Psoas muscle (tissue), 7 donors: ENCODE measurements at regions not wholly inside any gene's neighbourhood (a gene's known extent, or its start where the extent isn't known, plus 50 kb on each side); places are given as distances from the start of the nearest gene placed in this dataset.

ENCODE experiments used
- ATAC-seq, 4 donors: fragments of 200-7000 bp; cut with Tn5 transposase; one replicate each; pipeline ENCODE4 v1.9.1; 2020; ENCODE audit warnings: moderate library complexity in 3 of 4, mild to moderate bottlenecking in 2 of 4
- DNase-seq, 2 donors: peaks; one replicate each; pipeline ENCODE4 v3.0.0-alpha.2; 2020
- H3K27ac ChIP-seq: fragments of 200-600 bp; one replicate; pipeline ENCODE4 v1.8.0; 2022
- H3K27me3 ChIP-seq, 3 donors: fragments of 200-600 bp in 1 of 3; one replicate each; pipeline versions ENCODE4 v1.6.1 to v1.8.0; 2013 to 2022; ENCODE audit warnings: low read length in 2 of 3, mild to moderate bottlenecking in 2 of 3, moderate library complexity in 1 of 3; ENCODE audit not compliant: insufficient read depth in 3 of 3
- H3K36me3 ChIP-seq, 2 donors: fragments of 200-600 bp in 1 of 2; one replicate each; pipeline versions ENCODE4 v1.6.1 to v1.8.0; 2013 to 2022; ENCODE audit warnings: low read depth in 1 of 2, mild to moderate bottlenecking in 1 of 2, moderate library complexity in 1 of 2; ENCODE audit not compliant: insufficient read depth in 1 of 2
- H3K4me1 ChIP-seq: fragments of 200-600 bp; one replicate; pipeline ENCODE4 v1.8.0; 2022
- H3K4me3 ChIP-seq: fragments of 200-600 bp; one replicate; pipeline ENCODE4 v1.8.0; 2022; ENCODE audit warnings: mild to moderate bottlenecking
- H3K9me3 ChIP-seq: fragments of 200-600 bp; one replicate; pipeline ENCODE4 v1.8.0; 2022
- CTCF ChIP-seq: fragments of 200-600 bp; IDR thresholded peaks from one replicate; pipeline ENCODE4 v1.8.0; 2022; ENCODE audit warnings: antibody characterized with exemption
- WGBS, 3 donors: extraction: QIAGEN DNeasy Blood & Tissue Kit; methylation state at CpG; one replicate each; pipeline versions ENCODE4 v1.1.6 to v1.1.7; 2013; 5-methylcytosine and 5-hydroxymethylcytosine counted together
- intact Hi-C, 2 donors: fragments of 100-400 bp; cut with DNase I; formaldehyde crosslinking; loops; one replicate each; pipeline versions ENCODE4 v1.11.0 to v1.14.2; 2022
- donor health status: healthy with polysubstance abuse.
- donor health status: DM: no; HTN: no; CAD: no; lungs with moderate emphysema.
- donor health status: Bipolar disorder and iron deficiency.
- donor health status: healthy.
- donor health status: DM: yes; HTN: yes; CAD: no.
- donor health status: DM: no; HTN: no; CAD: no.
- donor health status: DM: yes; HTN: yes; CAD: no.

GRCh38 chr4:153114771-153115321 lies 89.4 kb upstream of the TRIM2 start:
- Histone ChIP-seq H3K27me3 (no peaks in the 10 kb centered on the region), H3K4me1 (peaks cover 3% of the 10 kb centered on the region), H3K27ac (no peak overlapping the region), H3K4me3 (no peak overlapping the region), H3K9me3 (no peaks in the 10 kb centered on the region), H3K36me3 (no peaks in the 10 kb centered on the region)
- no peak for ATAC-seq
- DNase-seq, result no peak
- TF ChIP-seq CTCF, result no peak
- intact Hi-C loops, result no loop called here
- 84 to 86% (median 86%) methylated on average over 11 of the region's 11 CpGs for WGBS, 3 donors

- 41 to 60% (median 47%) methylated on average over 13 of the region's 13 CpGs for WGBS, 3 donors
- no peak overlapping the region for H3K27ac ChIP-seq
- no peak for TF ChIP-seq CTCF
- peaks cover 3% of the 10 kb centered on the region for H3K4me1 ChIP-seq
- H3K27me3 ChIP-seq, result no peaks in the 10 kb centered on the region
- H3K9me3 ChIP-seq, result no peaks in the 10 kb centered on the region
- ATAC-seq (peak; percentile 55 to 87 (median 68)), DNase-seq (no peak)
- peak overlapping the region; percentile 50 for H3K4me3 ChIP-seq
- intact Hi-C loops, result no loop called here
- no peaks in the 10 kb centered on the region for H3K36me3 ChIP-seq
Observed at GRCh38 chr4:153115322-153116290, 88.6 kb upstream of the TRIM2 start.

GRCh38 chr4:153116291-153116680 lies 88.0 kb upstream of the TRIM2 start:
- intact Hi-C loops, result no loop called here
- 73 to 90% (median 81%) methylated on average over 3 of the region's 3 CpGs for WGBS, 3 donors
- Histone ChIP-seq H3K27me3 (no peaks in the 10 kb centered on the region), H3K27ac (no peak overlapping the region), H3K4me3 (peak overlapping the region; percentile 50), H3K4me1 (peaks cover 3% of the 10 kb centered on the region), H3K36me3 (no peaks in the 10 kb centered on the region), H3K9me3 (no peaks in the 10 kb centered on the region)
- TF ChIP-seq CTCF, result no peak
- ATAC-seq (no peak), DNase-seq (no peak)

- Histone ChIP-seq H3K27ac (no peak overlapping the region), H3K4me3 (no peak overlapping the region), H3K36me3 (no peaks in the 10 kb centered on the region), H3K4me1 (peaks cover 3% of the 10 kb centered on the region), H3K27me3 (no peaks in the 10 kb centered on the region), H3K9me3 (no peaks in the 10 kb centered on the region)
- DNase-seq (no peak), ATAC-seq (no peak)
- 86 to 97% (median 91%) methylated on average over 1 of the region's 1 CpG for WGBS, 3 donors
- no peak for TF ChIP-seq CTCF
- intact Hi-C loops, result no loop called here
Observed at GRCh38 chr4:153116801-153117200, 87.4 kb upstream of the TRIM2 start.
